NCI-H1417 (cell line): ENCODE measurements at regions not wholly inside any gene's neighbourhood (a gene's known extent, or its start where the extent isn't known, plus 50 kb on each side); places are given as distances from the start of the nearest gene placed in this dataset.
"Not testable (repeated sequence)": the region's sequence is repeated elsewhere in the genome, so short reads cannot be mapped to it uniquely, and the experiment has no call there.

Source experiments
- DNase-seq, 3 experiments: peaks; one replicate each; lab custom pipeline; 2025; lab: John Stamatoyannopoulos, UW

GRCh38 chr5:167317884-167318283, 973.6 kb upstream of the WWC1 start:
- DNase-seq: no peak

- DNase-seq: no peak
These were observed 972.2 kb upstream of the WWC1 start for GRCh38 chr5:167319243-167319642.

GRCh38 chr5:167320019-167320418, 971.4 kb upstream of the WWC1 start:
- no peak for DNase-seq

GRCh38 chr5:167332309-167332708, 959.1 kb upstream of the WWC1 start:
- DNase-seq: no peak

- DNase-seq: no peak
These were observed 955.3 kb upstream of the WWC1 start for GRCh38 chr5:167336161-167336560.

- DNase-seq: no peak
These were observed 952.2 kb upstream of the WWC1 start for GRCh38 chr5:167339205-167339604.

GRCh38 chr5:167346461-167346860, 945.0 kb upstream of the WWC1 start:
- DNase-seq: no peak

GRCh38 chr5:167348251-167348926, 943.1 kb upstream of the WWC1 start:
- no peak for DNase-seq

GRCh38 chr5:167348980-167349379, 942.5 kb upstream of the WWC1 start:
- DNase-seq: no peak

- DNase-seq: no peak
These were observed 940.1 kb upstream of the WWC1 start for GRCh38 chr5:167351316-167351715.

- no peak for DNase-seq
These were observed 938.6 kb upstream of the WWC1 start for GRCh38 chr5:167352801-167353200.

GRCh38 chr5:167355346-167355745, 936.1 kb upstream of the WWC1 start:
- no peak for DNase-seq

- no peak for DNase-seq
These were observed 935.1 kb upstream of the WWC1 start for GRCh38 chr5:167356374-167356773.

GRCh38 chr5:167358868-167359492, 932.5 kb upstream of the WWC1 start:
- no peak for DNase-seq

GRCh38 chr5:167361795-167362194, 929.6 kb upstream of the WWC1 start:
- peak in 1 of 3 experiments; percentile 21 for DNase-seq

GRCh38 chr5:167363065-167363464, 928.4 kb upstream of the WWC1 start:
- no peak for DNase-seq

- no peak for DNase-seq
These were observed 916.3 kb upstream of the WWC1 start for GRCh38 chr5:167375125-167375524.

GRCh38 chr5:167378894-167379723, 912.3 kb upstream of the WWC1 start:
- no peak for DNase-seq

- no peak for DNase-seq
These were observed 910.0 kb upstream of the WWC1 start for GRCh38 chr5:167381457-167381856.

- no peak for DNase-seq
These were observed 901.9 kb upstream of the WWC1 start for GRCh38 chr5:167389537-167389936.

GRCh38 chr5:167391286-167391685, 900.2 kb upstream of the WWC1 start:
- not testable (repeated sequence) for DNase-seq

- DNase-seq: no peak
These were observed 899.2 kb upstream of the WWC1 start for GRCh38 chr5:167392240-167392639.

- no peak for DNase-seq
These were observed 898.1 kb upstream of the WWC1 start for GRCh38 chr5:167393358-167393757.
